Endodermal cell (in vitro differentiated cells): ENCODE measurements at regions not wholly inside any gene's neighbourhood (a gene's known extent, or its start where the extent isn't known, plus 50 kb on each side); places are given as distances from the start of the nearest gene placed in this dataset.

ENCODE experiments used
- DNase-seq: peaks from one replicate; pipeline ENCODE4 v3.0.0-alpha.2; 2017
- H3K27ac ChIP-seq: 2 replicates; pipeline ENCODE4 v1.5.1; 2013; ENCODE audit warnings: mild to moderate bottlenecking, low read depth, low read length, moderate library complexity
- H3K27me3 ChIP-seq: 2 replicates; pipeline ENCODE4 v1.6.1; 2013; ENCODE audit warnings: mild to moderate bottlenecking, low read length, moderate library complexity; ENCODE audit not compliant: insufficient read depth, control insufficient read depth, poor library complexity, severe bottlenecking
- H3K36me3 ChIP-seq: 2 replicates; pipeline ENCODE4 v1.7.0; 2013; ENCODE audit warnings: mild to moderate bottlenecking, low read length, moderate library complexity; ENCODE audit not compliant: control insufficient read depth, insufficient read depth
- H3K4me1 ChIP-seq: one replicate; pipeline ENCODE4 v1.7.0; 2013; ENCODE audit warnings: low read length; ENCODE audit not compliant: control insufficient read depth, insufficient read depth
- H3K4me3 ChIP-seq: 2 replicates; pipeline ENCODE4 v1.5.1; 2013; ENCODE audit warnings: mild to moderate bottlenecking, low read length, moderate library complexity
- H3K9ac ChIP-seq: 2 replicates; pipeline ENCODE4 v1.6.1; 2013; ENCODE audit warnings: mild to moderate bottlenecking, low read length, moderate library complexity; ENCODE audit not compliant: poor library complexity, severe bottlenecking; ENCODE audit errors: extremely low read depth
- H3K9me3 ChIP-seq: 2 replicates; pipeline ENCODE4 v1.6.1; 2013; ENCODE audit warnings: mild to moderate bottlenecking, low read length, moderate library complexity; ENCODE audit not compliant: control insufficient read depth
- H3K27ac Mint-ChIP-seq: 2 replicates; pipeline ENCODE4 v1.8.0; 2020; ENCODE audit warnings: mixed read lengths
- H3K27me3 Mint-ChIP-seq: 2 replicates; pipeline ENCODE4 v1.8.0; 2021; ENCODE audit warnings: mild to moderate bottlenecking, mixed read lengths; ENCODE audit not compliant: insufficient read depth
- H3K36me3 Mint-ChIP-seq: 2 replicates; pipeline ENCODE4 v1.8.0; 2020; ENCODE audit warnings: low read depth, mixed read lengths
- H3K4me1 Mint-ChIP-seq: 2 replicates; pipeline ENCODE4 v1.8.0; 2020; ENCODE audit warnings: mixed read lengths
- H3K4me3 Mint-ChIP-seq: 2 replicates; pipeline ENCODE4 v1.8.0; 2020; ENCODE audit warnings: mild to moderate bottlenecking, moderate library complexity, mixed read lengths
- H3K9me3 Mint-ChIP-seq: 2 replicates; pipeline ENCODE4 v1.8.0; 2020; ENCODE audit warnings: mild to moderate bottlenecking, mixed read lengths
- whole genome bisulfite sequencing, 2 experiments: methylation state at CpG; one replicate each; pipeline versions ENCODE4 v1.1.5 to v1.1.7; 2013; ENCODE audit warnings: missing lambda C conversion rate in 2 of 2, mixed read lengths in 1 of 2; ENCODE audit not compliant: insufficient coverage in 1 of 2, insufficient read length in 1 of 2; 5-methylcytosine and 5-hydroxymethylcytosine counted together
- TF ChIP-seq, protein P1 (sequence below): fragments of 200-600 bp; sonication (generic); conservative IDR thresholded peaks from 2 replicates; pipeline ENCODE4 v1.5.0; 2021; ENCODE audit warnings: antibody characterized with exemption, mild to moderate bottlenecking

- H3K9me3 Mint-ChIP-seq = peaks cover 9% of the 10 kb centered on the region
- WGBS, 2 experiments = 99 to 100% methylated on average over 2 to 5 of the region's 5 CpGs
- DNase-seq = no peak
- Histone ChIP-seq H3K9ac (no peak overlapping the region), H3K27me3 (no peaks in the 10 kb centered on the region), H3K9me3 (peaks cover 16% of the 10 kb centered on the region), H3K27ac (no peak overlapping the region), H3K4me3 (no peak overlapping the region), H3K36me3 (no peaks in the 10 kb centered on the region), H3K4me1 (no peaks in the 10 kb centered on the region)
- H3K4me1 Mint-ChIP-seq = peaks cover 4% of the 10 kb centered on the region
- H3K27me3 Mint-ChIP-seq = no peaks in the 10 kb centered on the region
- TF ChIP-seq, protein P1, sequence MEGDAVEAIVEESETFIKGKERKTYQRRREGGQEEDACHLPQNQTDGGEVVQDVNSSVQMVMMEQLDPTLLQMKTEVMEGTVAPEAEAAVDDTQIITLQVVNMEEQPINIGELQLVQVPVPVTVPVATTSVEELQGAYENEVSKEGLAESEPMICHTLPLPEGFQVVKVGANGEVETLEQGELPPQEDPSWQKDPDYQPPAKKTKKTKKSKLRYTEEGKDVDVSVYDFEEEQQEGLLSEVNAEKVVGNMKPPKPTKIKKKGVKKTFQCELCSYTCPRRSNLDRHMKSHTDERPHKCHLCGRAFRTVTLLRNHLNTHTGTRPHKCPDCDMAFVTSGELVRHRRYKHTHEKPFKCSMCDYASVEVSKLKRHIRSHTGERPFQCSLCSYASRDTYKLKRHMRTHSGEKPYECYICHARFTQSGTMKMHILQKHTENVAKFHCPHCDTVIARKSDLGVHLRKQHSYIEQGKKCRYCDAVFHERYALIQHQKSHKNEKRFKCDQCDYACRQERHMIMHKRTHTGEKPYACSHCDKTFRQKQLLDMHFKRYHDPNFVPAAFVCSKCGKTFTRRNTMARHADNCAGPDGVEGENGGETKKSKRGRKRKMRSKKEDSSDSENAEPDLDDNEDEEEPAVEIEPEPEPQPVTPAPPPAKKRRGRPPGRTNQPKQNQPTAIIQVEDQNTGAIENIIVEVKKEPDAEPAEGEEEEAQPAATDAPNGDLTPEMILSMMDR = no peak
- no peak overlapping the region for H3K4me3 Mint-ChIP-seq
- H3K36me3 Mint-ChIP-seq = peaks cover 3% of the 10 kb centered on the region
- no peak overlapping the region for H3K27ac Mint-ChIP-seq
These were observed 104.6 kb downstream of the DISP1 start for GRCh38 chr1:222919478-222919865.

- Histone ChIP-seq H3K9ac (no peak overlapping the region), H3K27ac (no peak overlapping the region), H3K4me1 (peaks cover 4% of the 10 kb centered on the region), H3K9me3 (peaks cover 16% of the 10 kb centered on the region), H3K36me3 (no peaks in the 10 kb centered on the region), H3K4me3 (no peak overlapping the region), H3K27me3 (no peaks in the 10 kb centered on the region)
- Mint-ChIP-seq H3K9me3 (peaks cover 9% of the 10 kb centered on the region), H3K4me1 (peaks cover 8% of the 10 kb centered on the region), H3K4me3 (no peak overlapping the region), H3K27me3 (no peaks in the 10 kb centered on the region), H3K36me3 (peaks cover 3% of the 10 kb centered on the region), H3K27ac (no peak overlapping the region)
- TF ChIP-seq, protein P1 = no peak
- no peak for DNase-seq
These were observed 105.3 kb downstream of the DISP1 start for GRCh38 chr1:222920169-222920568.

DNA sequence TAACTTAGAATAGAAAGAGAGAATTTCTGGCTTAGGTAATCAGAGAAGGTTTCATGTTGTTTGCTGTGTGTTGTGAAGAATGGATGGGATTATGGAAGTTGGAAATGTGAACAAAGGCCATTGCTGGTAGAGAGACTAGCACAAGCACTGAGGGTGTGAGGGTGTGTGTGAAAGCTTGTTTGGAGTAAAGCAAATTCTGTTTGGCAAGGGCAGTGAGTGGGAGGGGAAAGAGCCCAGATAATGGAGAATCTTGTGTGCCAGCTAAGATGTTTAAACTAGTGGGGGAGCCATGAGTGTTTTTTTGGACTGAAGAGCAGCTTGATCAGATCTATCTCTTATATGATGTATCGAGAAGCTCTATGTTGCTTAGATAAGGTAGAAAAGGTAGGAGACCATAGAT lies 107.1 kb downstream of the DISP1 start:
- TF ChIP-seq, protein P1 = no peak
- 96 to 100% methylated on average over 1 of the region's 1 CpG for WGBS, 2 experiments
- Mint-ChIP-seq H3K9me3 (peaks cover 9% of the 10 kb centered on the region), H3K27ac (no peak overlapping the region), H3K27me3 (no peaks in the 10 kb centered on the region), H3K36me3 (peaks cover 3% of the 10 kb centered on the region), H3K4me1 (peaks cover 13% of the 10 kb centered on the region), H3K4me3 (no peak overlapping the region)
- no peak for DNase-seq
- Histone ChIP-seq H3K9ac (no peak overlapping the region), H3K9me3 (peaks cover 6% of the 10 kb centered on the region), H3K4me1 (peaks cover 4% of the 10 kb centered on the region), H3K27ac (no peak overlapping the region), H3K36me3 (no peaks in the 10 kb centered on the region), H3K4me3 (no peak overlapping the region), H3K27me3 (no peaks in the 10 kb centered on the region)
